Activated naive CD8-positive, alpha-beta T cell treated with anti-CD3 and anti-CD28 coated beads, Interleukin-2, amount 50 U/mL, for 24 hours (primary cell): ENCODE measurements at regions not wholly inside any gene's neighbourhood (a gene's known extent, or its start where the extent isn't known, plus 50 kb on each side); places are given as distances from the start of the nearest gene placed in this dataset.

Source experiments
- ATAC-seq: fragments of 150-1000 bp; cut with Tn5 transposase; one replicate; pipeline ENCODE4 v1.10.0; 2021
- DNase-seq: peaks from one replicate; pipeline ENCODE4 v3.0.0; 2021
- H3K27ac Mint-ChIP-seq: one replicate; pipeline ENCODE4 v1.8.0; 2021; ENCODE audit warnings: mild to moderate bottlenecking, mixed read lengths
- H3K27me3 Mint-ChIP-seq: one replicate; pipeline ENCODE4 v1.8.0; 2021; ENCODE audit warnings: mixed read lengths
- H3K36me3 Mint-ChIP-seq: one replicate; pipeline ENCODE4 v1.8.0; 2021; ENCODE audit warnings: low read depth, mixed read lengths
- H3K4me1 Mint-ChIP-seq: one replicate; pipeline ENCODE4 v1.8.0; 2021; ENCODE audit warnings: mixed read lengths
- H3K4me3 Mint-ChIP-seq: one replicate; pipeline ENCODE4 v1.8.0; 2021; ENCODE audit warnings: mild to moderate bottlenecking, moderate library complexity, mixed read lengths
- H3K9me3 Mint-ChIP-seq: one replicate; pipeline ENCODE4 v1.8.0; 2021; ENCODE audit warnings: mixed read lengths

DNA sequence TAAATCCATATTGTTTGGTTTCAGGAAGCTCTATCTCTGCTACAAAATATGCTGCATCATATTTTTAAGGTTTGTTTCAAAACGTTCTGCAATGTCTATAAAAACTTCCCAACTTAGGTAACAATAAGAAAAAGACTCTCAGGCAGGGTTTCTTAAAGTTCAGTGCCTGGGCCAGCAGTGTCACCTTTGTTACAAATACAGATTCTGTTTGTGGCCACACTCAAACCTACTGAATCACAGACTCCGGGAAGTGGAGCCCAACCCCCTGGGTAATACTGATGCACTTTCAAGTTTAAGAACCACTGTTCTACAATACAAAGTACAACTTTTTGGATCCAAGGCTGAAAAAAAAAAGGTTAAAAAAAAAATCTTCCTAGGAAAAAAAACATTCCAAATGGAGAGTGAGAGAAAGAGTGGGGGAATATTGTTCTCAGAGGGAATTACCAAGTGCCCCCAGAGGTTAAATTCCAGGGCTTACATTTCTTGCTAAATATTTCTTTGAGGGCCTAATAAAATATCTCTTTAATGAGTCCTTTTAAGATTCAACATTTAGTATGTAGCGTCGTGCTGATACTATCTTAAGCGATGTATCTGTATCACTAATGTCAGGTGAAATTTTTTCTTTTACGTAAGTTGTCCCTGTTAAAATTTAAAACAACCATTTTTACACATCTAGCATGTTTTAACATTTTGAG, 476.7 kb downstream of the TXNL1 start:
- H3K4me3 Mint-ChIP-seq, result no peak overlapping the region
- ATAC-seq (no peak), DNase-seq (no peak)
- H3K4me1 Mint-ChIP-seq, result no peaks in the 10 kb centered on the region
- H3K27ac Mint-ChIP-seq, result no peak overlapping the region
- no peaks in the 10 kb centered on the region for H3K9me3 Mint-ChIP-seq
- no peaks in the 10 kb centered on the region for H3K36me3 Mint-ChIP-seq
- H3K27me3 Mint-ChIP-seq, result no peaks in the 10 kb centered on the region

DNA sequence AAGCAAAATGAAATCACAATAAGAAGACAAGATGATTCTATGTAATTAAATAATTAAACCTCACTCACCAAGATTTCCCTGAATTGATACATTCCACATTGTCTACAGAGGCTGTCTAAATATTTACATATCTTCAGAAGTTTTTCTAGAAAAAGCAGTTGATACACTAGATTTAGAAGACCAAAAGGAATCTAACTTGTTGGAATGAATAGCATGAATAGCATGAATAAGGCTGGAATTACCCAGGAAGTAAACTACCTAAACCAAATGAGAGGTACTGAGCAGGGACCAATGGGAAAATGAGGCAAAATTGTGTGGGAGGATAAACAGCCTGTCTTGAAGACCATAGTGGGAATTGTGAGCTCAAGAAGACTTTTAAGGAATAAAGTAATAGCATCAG, 479.7 kb downstream of the TXNL1 start:
- H3K27me3 Mint-ChIP-seq, result no peaks in the 10 kb centered on the region
- ATAC-seq (no peak), DNase-seq (no peak)
- H3K36me3 Mint-ChIP-seq, result no peaks in the 10 kb centered on the region
- H3K9me3 Mint-ChIP-seq, result no peaks in the 10 kb centered on the region
- no peaks in the 10 kb centered on the region for H3K4me1 Mint-ChIP-seq
- H3K4me3 Mint-ChIP-seq, result no peak overlapping the region
- H3K27ac Mint-ChIP-seq, result no peak overlapping the region

DNA sequence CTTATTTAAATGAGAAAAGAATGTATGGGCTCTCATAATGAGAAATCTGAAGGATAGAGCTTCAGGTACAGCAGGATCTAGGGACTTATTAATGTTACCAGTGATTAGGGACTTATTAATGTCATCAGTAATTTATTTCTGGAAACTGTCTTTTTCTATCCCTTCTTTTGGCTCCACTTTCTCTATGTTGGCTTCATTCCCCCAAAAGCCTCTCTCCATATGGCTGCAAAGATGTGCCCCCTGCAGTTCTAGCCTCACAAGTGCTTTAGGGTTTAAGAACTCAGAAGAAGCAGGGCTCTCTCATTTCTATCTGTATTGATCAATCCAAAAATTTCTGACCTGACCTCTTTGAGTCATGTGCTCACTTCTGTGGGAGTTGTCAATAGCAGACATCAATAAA, 480.9 kb downstream of the TXNL1 start:
- Mint-ChIP-seq H3K27ac (no peak overlapping the region), H3K4me3 (no peak overlapping the region), H3K27me3 (no peaks in the 10 kb centered on the region), H3K9me3 (no peaks in the 10 kb centered on the region), H3K36me3 (no peaks in the 10 kb centered on the region), H3K4me1 (no peaks in the 10 kb centered on the region)
- no peak for ATAC-seq
- no peak for DNase-seq

DNA sequence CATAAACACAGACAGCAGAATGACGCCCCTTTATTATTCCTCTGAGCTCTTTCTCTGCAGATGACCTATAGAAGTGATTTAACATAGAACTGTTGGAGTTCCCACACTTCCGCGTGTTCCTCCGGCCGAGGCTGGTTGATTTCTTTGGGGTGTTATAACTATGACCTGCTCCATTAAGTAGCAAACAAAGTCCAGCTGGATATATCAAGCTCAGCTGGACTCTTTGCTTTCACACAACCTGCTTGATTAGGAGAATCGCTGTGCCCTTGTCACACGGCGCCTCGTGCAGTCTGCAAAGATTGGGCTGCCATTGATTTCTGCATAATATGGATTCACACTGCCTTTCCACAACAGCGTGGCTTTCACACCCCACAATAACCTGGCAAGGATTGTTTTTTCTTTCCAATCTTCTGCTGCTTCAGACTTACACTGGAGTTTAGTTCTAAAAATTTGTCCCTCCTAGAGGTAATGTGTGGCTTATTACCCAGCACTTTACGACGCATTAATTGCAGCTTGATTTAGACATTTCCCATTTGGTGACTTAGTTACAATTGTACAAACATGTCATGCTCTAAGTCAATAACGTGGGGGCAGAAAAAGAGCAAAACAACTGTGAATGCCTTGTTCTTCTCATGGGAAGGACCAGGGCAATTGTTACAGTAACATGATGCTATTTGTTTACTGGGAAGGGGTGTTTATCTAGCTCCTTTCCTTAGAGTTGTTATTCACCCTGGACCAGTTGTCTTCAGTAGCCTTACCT, 485.7 kb downstream of the TXNL1 start:
- Mint-ChIP-seq H3K4me3 (no peak overlapping the region), H3K9me3 (no peaks in the 10 kb centered on the region), H3K27me3 (peaks cover 1% of the 10 kb centered on the region), H3K27ac (no peak overlapping the region), H3K4me1 (no peaks in the 10 kb centered on the region), H3K36me3 (no peaks in the 10 kb centered on the region)
- ATAC-seq, result no peak
- no peak for DNase-seq

DNA sequence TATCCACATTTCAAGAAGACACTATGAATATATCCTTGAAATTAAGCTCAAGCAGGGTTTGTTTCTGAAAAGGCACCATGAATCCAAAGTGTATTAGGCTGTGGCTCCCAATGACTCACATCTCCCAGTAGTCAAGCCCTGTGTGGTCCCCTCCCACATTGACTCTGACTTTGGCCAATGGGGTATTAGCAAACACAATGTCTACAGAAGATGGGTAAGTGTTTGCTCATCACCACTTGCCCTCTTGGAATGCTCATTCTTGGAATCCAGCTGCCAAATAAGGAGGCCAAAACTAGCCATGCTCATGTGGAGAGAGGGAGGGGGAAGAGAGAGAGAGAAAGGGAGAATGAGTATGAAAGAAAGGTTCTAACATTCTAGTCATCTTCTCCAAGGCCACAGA, 490.0 kb downstream of the TXNL1 start:
- peaks cover 1% of the 10 kb centered on the region for H3K27me3 Mint-ChIP-seq
- DNase-seq, result no peak

DNA sequence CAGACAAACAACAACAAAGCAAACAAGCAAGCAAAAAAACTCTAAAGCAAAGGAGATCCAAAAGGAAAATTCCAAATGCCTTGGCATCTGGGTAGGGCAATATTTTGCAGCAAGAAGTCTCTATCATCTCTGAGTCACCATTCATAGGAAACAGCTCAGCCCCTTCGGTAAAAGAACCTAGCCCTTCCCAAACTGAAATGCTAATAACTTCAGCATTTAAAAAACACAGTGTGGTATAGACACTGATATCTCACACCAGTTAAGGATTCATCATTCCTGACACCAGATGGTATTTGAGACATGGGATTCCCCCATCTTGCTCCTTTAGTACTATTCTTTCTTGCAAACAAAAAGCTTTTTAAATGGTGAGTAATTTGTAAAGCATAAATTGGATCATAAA, 491.8 kb downstream of the TXNL1 start:
- no peak overlapping the region for H3K27ac Mint-ChIP-seq
- H3K4me1 Mint-ChIP-seq, result no peaks in the 10 kb centered on the region
- ATAC-seq, result no peak

More for the DNA sequence above, 490.0 kb downstream of the TXNL1 start:
- H3K4me1 Mint-ChIP-seq, result no peaks in the 10 kb centered on the region
- H3K9me3 Mint-ChIP-seq, result no peaks in the 10 kb centered on the region
- H3K27ac Mint-ChIP-seq, result no peak overlapping the region
- no peak overlapping the region for H3K4me3 Mint-ChIP-seq
- peak; percentile 49 for ATAC-seq
- H3K36me3 Mint-ChIP-seq, result no peaks in the 10 kb centered on the region

DNA sequence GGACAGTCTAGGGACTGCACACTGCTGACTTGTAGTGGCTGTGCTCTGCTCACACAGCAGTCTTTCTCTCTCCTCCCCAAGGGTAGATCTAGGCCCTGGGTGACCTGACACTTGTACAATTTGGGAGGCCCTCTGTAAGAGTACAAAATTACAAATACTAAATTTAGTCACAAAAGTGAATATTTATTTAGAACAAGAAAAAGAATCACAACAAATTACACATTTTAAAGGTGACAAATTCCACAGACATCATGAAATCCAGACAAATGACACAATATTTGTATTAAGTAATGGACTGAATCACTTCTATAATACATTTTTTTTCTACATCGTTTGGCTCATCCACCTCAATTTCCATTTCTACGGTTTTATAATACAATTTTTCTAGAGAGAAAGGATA, 496.4 kb downstream of the TXNL1 start:
- ATAC-seq (no peak), DNase-seq (no peak)
- Mint-ChIP-seq H3K27ac (no peak overlapping the region), H3K27me3 (no peaks in the 10 kb centered on the region), H3K4me1 (no peaks in the 10 kb centered on the region), H3K4me3 (no peak overlapping the region), H3K9me3 (no peaks in the 10 kb centered on the region), H3K36me3 (no peaks in the 10 kb centered on the region)

More for the DNA sequence above, 491.8 kb downstream of the TXNL1 start:
- peaks cover 1% of the 10 kb centered on the region for H3K27me3 Mint-ChIP-seq
- DNase-seq, result no peak
- no peaks in the 10 kb centered on the region for H3K36me3 Mint-ChIP-seq
- no peaks in the 10 kb centered on the region for H3K9me3 Mint-ChIP-seq
- no peak overlapping the region for H3K4me3 Mint-ChIP-seq

DNA sequence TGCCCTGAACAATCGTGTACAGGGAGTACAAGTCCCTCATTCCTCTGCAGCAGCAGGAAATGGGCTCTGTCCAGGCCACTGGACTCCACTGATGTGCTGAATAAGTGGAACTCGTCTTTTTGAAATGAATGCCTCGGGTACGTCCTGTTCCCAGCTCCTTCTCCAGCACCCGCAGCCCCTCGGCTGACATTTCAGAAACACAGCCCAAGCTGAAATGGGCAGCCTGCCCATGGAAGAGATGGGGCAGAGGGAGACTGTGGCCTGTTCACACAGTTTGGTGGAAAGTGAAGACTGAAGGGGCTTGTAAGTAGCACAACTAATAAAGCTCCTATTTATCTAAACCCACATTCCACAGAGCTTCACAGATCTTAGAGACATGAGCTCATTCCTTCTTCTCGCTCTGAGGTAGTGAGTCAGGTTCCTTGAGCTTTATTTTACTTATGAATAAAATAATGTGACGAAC, 498.6 kb downstream of the TXNL1 start:
- no peak for ATAC-seq
- DNase-seq, result no peak
- Mint-ChIP-seq H3K36me3 (no peaks in the 10 kb centered on the region), H3K4me3 (no peak overlapping the region), H3K4me1 (no peaks in the 10 kb centered on the region), H3K9me3 (no peaks in the 10 kb centered on the region), H3K27me3 (no peaks in the 10 kb centered on the region), H3K27ac (no peak overlapping the region)

DNA sequence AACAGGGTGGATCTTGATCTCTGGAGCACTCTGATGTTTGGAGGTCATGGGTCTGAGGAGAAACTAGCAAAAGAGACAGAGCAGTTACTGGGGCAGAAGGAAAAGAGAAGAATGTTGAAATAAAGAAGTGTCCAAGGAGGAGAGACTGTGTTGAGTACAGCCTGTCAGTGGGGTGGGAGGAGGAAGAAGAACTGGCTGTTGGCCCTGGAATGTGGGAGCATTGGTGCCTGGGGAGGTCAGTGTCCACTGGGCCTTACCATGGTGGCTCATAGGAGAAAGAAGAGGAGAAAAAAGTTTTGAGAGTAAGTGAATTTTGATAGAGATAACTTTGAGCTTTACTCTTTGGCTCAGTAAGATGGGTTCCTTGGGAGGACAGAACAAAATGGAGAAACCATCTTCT, 499.0 kb downstream of the TXNL1 start:
- no peak for DNase-seq
- H3K27ac Mint-ChIP-seq, result no peak overlapping the region
- no peaks in the 10 kb centered on the region for H3K9me3 Mint-ChIP-seq
- H3K4me1 Mint-ChIP-seq, result no peaks in the 10 kb centered on the region
- H3K36me3 Mint-ChIP-seq, result no peaks in the 10 kb centered on the region
- no peaks in the 10 kb centered on the region for H3K27me3 Mint-ChIP-seq
- H3K4me3 Mint-ChIP-seq, result no peak overlapping the region
- no peak for ATAC-seq

DNA sequence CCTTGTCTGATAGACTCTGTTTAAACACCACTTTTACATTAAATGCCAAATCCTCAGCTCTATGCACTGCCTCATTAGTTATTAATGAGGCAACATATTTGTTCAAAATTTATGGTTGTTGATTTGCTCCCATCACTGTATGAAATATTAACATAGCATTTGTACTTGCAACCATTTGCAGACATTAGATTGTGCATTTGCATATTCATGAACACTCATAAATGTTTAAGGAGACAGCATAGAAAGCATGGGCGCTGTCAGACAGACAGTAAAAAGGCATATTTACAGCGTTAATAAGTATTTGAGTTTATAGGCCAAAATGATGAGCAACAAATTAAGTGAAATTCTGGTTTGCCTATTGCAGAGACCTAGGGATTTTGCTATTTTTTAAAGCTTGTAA, 502.3 kb downstream of the TXNL1 start:
- no peaks in the 10 kb centered on the region for H3K36me3 Mint-ChIP-seq
- no peak overlapping the region for H3K27ac Mint-ChIP-seq
- no peaks in the 10 kb centered on the region for H3K4me1 Mint-ChIP-seq
- no peaks in the 10 kb centered on the region for H3K9me3 Mint-ChIP-seq
- no peak for DNase-seq
- ATAC-seq, result no peak
- H3K27me3 Mint-ChIP-seq, result no peaks in the 10 kb centered on the region
- no peak overlapping the region for H3K4me3 Mint-ChIP-seq

DNA sequence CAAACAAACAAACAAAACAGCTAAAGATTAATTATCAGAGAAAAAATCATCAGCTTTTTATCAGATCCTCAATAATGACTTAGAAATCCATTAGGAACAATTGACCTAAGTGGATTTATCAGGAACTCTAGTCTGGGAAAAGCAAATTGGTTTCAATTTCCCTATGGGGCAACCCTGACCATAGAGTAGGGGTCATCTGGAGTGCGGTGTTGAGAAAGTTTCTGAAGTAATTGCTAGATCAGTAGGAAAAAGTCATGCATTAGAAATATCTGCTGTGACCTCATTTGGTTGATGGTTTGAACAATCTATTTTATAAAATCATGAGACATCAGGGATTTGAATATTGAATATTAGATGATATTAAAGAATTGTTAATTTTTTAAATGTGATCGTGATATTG, 507.9 kb downstream of the TXNL1 start:
- Mint-ChIP-seq H3K36me3 (no peaks in the 10 kb centered on the region), H3K27me3 (peaks cover 5% of the 10 kb centered on the region), H3K4me1 (no peaks in the 10 kb centered on the region), H3K27ac (no peak overlapping the region), H3K4me3 (no peak overlapping the region), H3K9me3 (no peaks in the 10 kb centered on the region)
- no peak for DNase-seq
- no peak for ATAC-seq

DNA sequence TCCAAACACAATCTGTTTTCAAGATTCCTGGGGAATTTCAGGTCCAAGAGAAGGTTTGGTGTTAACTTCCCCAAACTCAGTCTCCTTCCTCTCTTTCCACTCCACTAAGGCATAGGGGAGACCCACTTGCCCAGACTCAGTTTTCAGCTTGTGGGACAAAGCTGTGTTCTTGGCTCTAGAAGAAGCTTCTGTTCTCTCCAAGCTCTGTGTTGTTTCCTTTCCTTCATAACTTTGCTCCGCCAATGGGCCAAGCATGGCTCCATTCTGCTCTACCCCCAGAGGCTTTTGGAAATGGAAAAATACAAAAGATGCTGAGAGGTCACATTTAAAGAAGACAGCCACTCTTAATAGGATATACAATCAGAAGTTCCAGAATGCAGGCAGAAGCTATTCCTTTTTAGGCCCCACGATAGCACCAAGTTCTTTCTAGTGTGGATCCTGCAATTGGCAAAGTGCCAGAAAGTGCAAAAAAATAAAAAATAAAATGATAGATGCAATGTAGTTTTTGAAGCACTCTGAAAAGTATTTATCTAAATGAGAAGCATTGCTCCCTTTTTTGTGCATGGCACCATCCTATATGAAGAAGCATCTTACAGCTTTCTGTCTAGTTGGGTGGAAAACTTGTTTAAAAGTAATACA, 510.1 kb downstream of the TXNL1 start:
- ATAC-seq (no peak), DNase-seq (no peak)
- H3K27ac Mint-ChIP-seq, result no peak overlapping the region
- no peaks in the 10 kb centered on the region for H3K4me1 Mint-ChIP-seq
- H3K9me3 Mint-ChIP-seq, result no peaks in the 10 kb centered on the region
- no peaks in the 10 kb centered on the region for H3K36me3 Mint-ChIP-seq
- no peak overlapping the region for H3K4me3 Mint-ChIP-seq
- peaks cover 6% of the 10 kb centered on the region for H3K27me3 Mint-ChIP-seq

DNA sequence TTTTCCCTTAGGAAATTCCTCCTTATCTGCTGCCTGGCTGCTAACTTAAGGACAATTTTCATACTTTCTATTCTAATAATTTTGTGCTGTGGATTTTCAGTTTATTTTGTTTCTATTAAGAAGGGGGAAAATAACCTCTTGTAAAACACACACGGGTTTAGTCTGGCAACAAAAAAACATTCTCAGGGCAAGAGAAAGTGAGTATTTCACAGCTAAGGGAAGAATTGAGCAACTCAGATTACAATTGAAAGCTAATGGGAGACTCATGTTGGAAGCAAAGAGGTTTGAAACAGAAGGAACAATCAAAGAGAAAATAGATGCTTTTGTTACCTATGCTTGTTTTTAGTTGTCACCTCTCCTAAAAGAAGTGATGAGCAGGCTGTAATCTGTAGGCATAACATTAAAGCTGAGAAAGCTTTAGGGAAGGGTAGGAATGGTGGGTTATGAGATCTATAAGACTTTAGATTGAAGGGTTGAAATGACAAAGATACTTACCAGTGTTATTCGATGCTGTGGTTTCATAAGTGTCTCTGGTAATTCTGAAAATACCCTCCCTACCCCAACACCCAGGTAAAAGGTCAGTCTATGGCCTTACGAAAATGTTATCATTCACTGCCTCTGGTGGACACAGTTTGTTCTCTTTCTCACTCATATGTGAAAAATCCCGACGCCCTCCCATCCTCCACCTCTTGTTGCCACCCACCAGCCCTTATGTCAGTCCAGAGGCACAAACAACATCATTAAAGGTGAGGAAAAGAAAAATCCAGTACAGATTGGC, 510.9 kb downstream of the TXNL1 start:
- H3K4me3 Mint-ChIP-seq, result no peak overlapping the region
- H3K27ac Mint-ChIP-seq, result no peak overlapping the region
- peaks cover 6% of the 10 kb centered on the region for H3K27me3 Mint-ChIP-seq
- DNase-seq (no peak), ATAC-seq (no peak)
- H3K36me3 Mint-ChIP-seq, result no peaks in the 10 kb centered on the region
- H3K4me1 Mint-ChIP-seq, result no peaks in the 10 kb centered on the region
- H3K9me3 Mint-ChIP-seq, result no peaks in the 10 kb centered on the region

DNA sequence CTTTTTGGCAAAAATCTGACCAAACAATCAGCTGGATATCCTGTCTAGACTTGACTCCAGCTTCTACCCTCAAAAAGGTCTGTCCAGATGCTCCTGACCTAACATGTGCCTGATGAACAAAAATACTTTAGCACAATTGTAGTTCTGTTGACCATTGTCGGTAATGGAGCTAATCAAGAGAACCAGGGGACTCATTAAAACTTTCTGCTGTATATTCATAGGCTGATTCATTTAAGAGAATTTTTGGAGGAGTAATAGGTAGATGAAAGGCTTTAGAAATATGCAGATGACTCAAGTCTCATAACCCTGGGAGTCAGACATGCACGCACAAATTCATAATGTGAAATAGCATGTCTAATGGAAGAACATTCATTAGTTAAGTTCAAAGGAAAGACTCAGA, 514.2 kb downstream of the TXNL1 start:
- no peak for DNase-seq
- ATAC-seq, result no peak
- Mint-ChIP-seq H3K36me3 (no peaks in the 10 kb centered on the region), H3K4me3 (no peak overlapping the region), H3K27me3 (peaks cover 6% of the 10 kb centered on the region), H3K27ac (no peak overlapping the region), H3K4me1 (no peaks in the 10 kb centered on the region), H3K9me3 (no peaks in the 10 kb centered on the region)
